Activated naive CD8-positive, alpha-beta T cell (primary cell): ENCODE measurements at regions not wholly inside any gene's neighbourhood (a gene's known extent, or its start where the extent isn't known, plus 50 kb on each side); places are given as distances from the start of the nearest gene placed in this dataset.

Source experiments
- H3K27ac Mint-ChIP-seq: one replicate; pipeline ENCODE4 v1.8.0; 2021; ENCODE audit warnings: mixed read lengths
- H3K27me3 Mint-ChIP-seq: one replicate; pipeline ENCODE4 v1.8.0; 2021; ENCODE audit warnings: mixed read lengths
- H3K36me3 Mint-ChIP-seq: one replicate; pipeline ENCODE4 v1.8.0; 2021; ENCODE audit warnings: mixed read lengths
- H3K4me1 Mint-ChIP-seq: one replicate; pipeline ENCODE4 v1.8.0; 2021; ENCODE audit warnings: low read depth, mixed read lengths
- H3K4me3 Mint-ChIP-seq: one replicate; pipeline ENCODE4 v1.8.0; 2021; ENCODE audit warnings: mild to moderate bottlenecking, mixed read lengths
- H3K9me3 Mint-ChIP-seq: one replicate; pipeline ENCODE4 v1.8.0; 2021; ENCODE audit warnings: low read depth, mixed read lengths

GRCh38 chr4:53717064-53717549 is 125.8 kb upstream of the LNX1 start:
- H3K36me3 Mint-ChIP-seq: no peaks in the 10 kb centered on the region
- no peak overlapping the region for H3K4me3 Mint-ChIP-seq
- peaks cover 8% of the 10 kb centered on the region for H3K27me3 Mint-ChIP-seq
- no peak overlapping the region for H3K27ac Mint-ChIP-seq
- H3K9me3 Mint-ChIP-seq: no peaks in the 10 kb centered on the region
- no peaks in the 10 kb centered on the region for H3K4me1 Mint-ChIP-seq

- no peaks in the 10 kb centered on the region for H3K36me3 Mint-ChIP-seq
- H3K4me3 Mint-ChIP-seq: no peak overlapping the region
- no peaks in the 10 kb centered on the region for H3K4me1 Mint-ChIP-seq
- H3K9me3 Mint-ChIP-seq: no peaks in the 10 kb centered on the region
- peaks cover 8% of the 10 kb centered on the region for H3K27me3 Mint-ChIP-seq
- H3K27ac Mint-ChIP-seq: no peak overlapping the region
Measured at GRCh38 chr4:53716471-53717063, 125.3 kb upstream of the LNX1 start.

GRCh38 chr4:53716011-53716410 is 124.7 kb upstream of the LNX1 start:
- Mint-ChIP-seq H3K4me3 (no peak overlapping the region), H3K4me1 (no peaks in the 10 kb centered on the region), H3K9me3 (no peaks in the 10 kb centered on the region), H3K36me3 (no peaks in the 10 kb centered on the region), H3K27me3 (peaks cover 8% of the 10 kb centered on the region), H3K27ac (no peak overlapping the region)

GRCh38 chr4:53714236-53715140 is 123.2 kb upstream of the LNX1 start:
- Mint-ChIP-seq H3K4me3 (no peak overlapping the region), H3K27me3 (peaks cover 6% of the 10 kb centered on the region), H3K27ac (no peak overlapping the region), H3K9me3 (no peaks in the 10 kb centered on the region), H3K36me3 (no peaks in the 10 kb centered on the region), H3K4me1 (no peaks in the 10 kb centered on the region)

GRCh38 chr4:53713767-53714166 is 122.5 kb upstream of the LNX1 start:
- H3K9me3 Mint-ChIP-seq: no peaks in the 10 kb centered on the region
- H3K4me1 Mint-ChIP-seq: no peaks in the 10 kb centered on the region
- H3K27ac Mint-ChIP-seq: no peak overlapping the region
- H3K36me3 Mint-ChIP-seq: no peaks in the 10 kb centered on the region
- H3K27me3 Mint-ChIP-seq: peaks cover 6% of the 10 kb centered on the region
- no peak overlapping the region for H3K4me3 Mint-ChIP-seq

DNA sequence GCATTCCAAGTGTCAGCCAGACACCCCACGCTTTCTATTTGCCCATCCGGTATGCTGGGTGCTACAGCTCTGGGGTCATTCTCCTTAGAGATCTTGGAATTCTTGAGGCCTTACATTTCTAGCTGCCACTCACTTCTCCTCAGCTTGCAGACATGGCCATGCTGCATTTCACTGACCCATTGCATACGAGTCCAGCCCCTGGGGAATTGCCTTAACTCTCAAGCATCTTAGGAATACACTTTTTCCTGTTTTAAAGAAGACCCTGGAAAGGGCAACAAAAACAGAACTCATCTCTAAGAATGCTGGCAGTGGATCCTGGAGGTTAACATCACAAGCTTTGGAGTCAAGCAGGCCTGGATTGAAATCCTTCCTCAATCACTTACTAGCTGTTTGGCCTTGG is 122.0 kb upstream of the LNX1 start:
- H3K27ac Mint-ChIP-seq: no peak overlapping the region
- no peaks in the 10 kb centered on the region for H3K36me3 Mint-ChIP-seq
- H3K4me1 Mint-ChIP-seq: no peaks in the 10 kb centered on the region
- no peak overlapping the region for H3K4me3 Mint-ChIP-seq
- peaks cover 6% of the 10 kb centered on the region for H3K27me3 Mint-ChIP-seq
- no peaks in the 10 kb centered on the region for H3K9me3 Mint-ChIP-seq

DNA sequence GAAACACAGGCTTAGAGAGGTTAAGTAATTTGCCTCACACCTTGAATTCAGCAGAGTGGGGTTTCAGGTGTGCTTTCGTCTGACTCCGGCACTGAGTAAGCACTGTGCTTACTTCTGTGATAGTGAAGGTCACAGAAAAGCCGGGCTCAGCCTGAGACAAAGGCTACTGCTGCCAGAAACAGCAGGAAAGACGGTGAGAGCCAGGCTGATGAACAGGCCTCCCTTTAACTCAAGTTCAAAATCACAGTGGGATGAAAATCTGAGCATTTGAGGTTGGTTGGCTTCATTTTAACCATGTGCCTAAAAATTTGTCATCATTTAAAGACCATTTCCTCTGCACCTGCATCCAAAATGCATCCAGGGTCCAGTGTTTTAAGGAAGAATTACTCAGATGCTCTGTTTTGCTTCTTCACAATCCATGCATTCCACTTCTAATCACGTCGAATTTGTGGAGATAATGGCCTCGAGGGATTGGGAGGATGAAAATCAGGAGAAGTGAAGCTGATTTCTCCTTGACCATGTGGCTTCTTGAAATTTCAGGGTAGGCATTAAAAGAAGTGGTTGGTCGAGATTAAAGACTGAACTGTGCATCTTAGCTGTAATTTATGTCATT is 121.2 kb upstream of the LNX1 start:
- H3K4me3 Mint-ChIP-seq: no peak overlapping the region
- no peak overlapping the region for H3K27ac Mint-ChIP-seq
- H3K36me3 Mint-ChIP-seq: no peaks in the 10 kb centered on the region
- H3K27me3 Mint-ChIP-seq: peaks cover 6% of the 10 kb centered on the region
- H3K9me3 Mint-ChIP-seq: no peaks in the 10 kb centered on the region
- no peaks in the 10 kb centered on the region for H3K4me1 Mint-ChIP-seq

- H3K4me3 Mint-ChIP-seq: no peak overlapping the region
- H3K27ac Mint-ChIP-seq: no peak overlapping the region
- peaks cover 4% of the 10 kb centered on the region for H3K27me3 Mint-ChIP-seq
- no peaks in the 10 kb centered on the region for H3K9me3 Mint-ChIP-seq
- H3K4me1 Mint-ChIP-seq: no peaks in the 10 kb centered on the region
- H3K36me3 Mint-ChIP-seq: no peaks in the 10 kb centered on the region
Measured at GRCh38 chr4:53711926-53712325, 120.6 kb upstream of the LNX1 start.

- H3K4me3 Mint-ChIP-seq: no peak overlapping the region
- peaks cover 2% of the 10 kb centered on the region for H3K27me3 Mint-ChIP-seq
- H3K9me3 Mint-ChIP-seq: no peaks in the 10 kb centered on the region
- H3K4me1 Mint-ChIP-seq: no peaks in the 10 kb centered on the region
- no peaks in the 10 kb centered on the region for H3K36me3 Mint-ChIP-seq
- H3K27ac Mint-ChIP-seq: no peak overlapping the region
Measured at GRCh38 chr4:53709693-53710092, 118.4 kb upstream of the LNX1 start.

DNA sequence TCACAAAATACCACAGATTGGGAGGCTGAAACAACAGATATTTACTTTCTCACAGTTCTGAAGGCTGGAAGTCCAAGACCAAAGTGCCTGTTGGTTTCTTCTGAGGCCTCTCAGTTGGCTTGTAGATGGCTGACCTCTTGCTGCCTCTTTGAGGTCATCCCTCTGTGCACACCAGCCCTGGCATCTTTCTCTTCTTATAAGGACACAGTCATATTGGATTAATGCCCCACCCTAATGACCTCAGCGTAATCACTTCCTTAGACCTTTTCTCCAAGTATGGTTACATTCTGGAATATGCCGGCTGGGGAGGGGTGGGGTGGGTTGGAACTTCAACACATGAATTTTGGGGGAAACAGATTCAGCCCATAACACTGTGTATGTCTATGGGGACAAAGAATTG is 116.2 kb upstream of the LNX1 start:
- no peak overlapping the region for H3K27ac Mint-ChIP-seq
- peaks cover 9% of the 10 kb centered on the region for H3K4me1 Mint-ChIP-seq
- no peaks in the 10 kb centered on the region for H3K9me3 Mint-ChIP-seq
- no peaks in the 10 kb centered on the region for H3K36me3 Mint-ChIP-seq
- H3K27me3 Mint-ChIP-seq: peaks cover 2% of the 10 kb centered on the region
- no peak overlapping the region for H3K4me3 Mint-ChIP-seq

GRCh38 chr4:53706422-53707032 is 115.2 kb upstream of the LNX1 start:
- peaks cover 2% of the 10 kb centered on the region for H3K27me3 Mint-ChIP-seq
- H3K4me1 Mint-ChIP-seq: peaks cover 15% of the 10 kb centered on the region

GRCh38 chr4:53705972-53706371 is 114.7 kb upstream of the LNX1 start:
- peaks cover 2% of the 10 kb centered on the region for H3K27me3 Mint-ChIP-seq
- no peak overlapping the region for H3K4me3 Mint-ChIP-seq
- no peaks in the 10 kb centered on the region for H3K36me3 Mint-ChIP-seq
- H3K9me3 Mint-ChIP-seq: no peaks in the 10 kb centered on the region
- no peak overlapping the region for H3K27ac Mint-ChIP-seq
- peaks cover 15% of the 10 kb centered on the region for H3K4me1 Mint-ChIP-seq

More at GRCh38 chr4:53706422-53707032, 115.2 kb upstream of the LNX1 start:
- Mint-ChIP-seq H3K36me3 (no peaks in the 10 kb centered on the region), H3K27ac (no peak overlapping the region), H3K4me3 (no peak overlapping the region), H3K9me3 (no peaks in the 10 kb centered on the region)

DNA sequence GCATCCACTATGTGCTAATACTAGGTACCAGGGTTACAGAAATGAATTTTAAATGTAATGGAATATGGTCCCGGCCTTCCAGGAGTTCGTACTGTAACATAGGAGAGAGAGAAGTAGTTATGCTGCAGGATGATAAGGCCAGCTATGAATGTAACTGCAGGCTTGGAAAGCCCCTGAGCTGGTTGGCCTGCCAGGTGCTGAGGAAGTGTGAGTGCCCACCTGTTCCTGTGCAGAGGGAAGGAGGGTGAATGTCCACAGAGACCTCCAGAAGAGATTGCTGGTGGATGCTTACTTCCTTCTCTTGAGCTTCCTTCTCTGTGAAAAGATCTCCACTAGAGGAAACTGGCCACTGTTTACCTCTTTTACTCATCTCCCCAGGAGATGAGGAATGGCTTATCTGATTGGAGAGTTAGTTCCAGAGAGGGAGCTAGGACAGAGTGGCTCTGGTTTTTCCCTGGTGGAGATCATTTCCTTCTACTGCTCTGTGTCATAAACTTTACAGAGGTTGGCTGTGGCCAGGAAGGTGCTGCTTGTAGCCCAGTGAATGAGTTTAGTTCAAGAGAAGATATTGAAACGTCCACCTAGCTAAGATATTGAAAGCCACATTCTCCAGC is 114.0 kb upstream of the LNX1 start:
- peaks cover 2% of the 10 kb centered on the region for H3K27me3 Mint-ChIP-seq
- no peak overlapping the region for H3K4me3 Mint-ChIP-seq
- H3K27ac Mint-ChIP-seq: no peak overlapping the region
- no peaks in the 10 kb centered on the region for H3K9me3 Mint-ChIP-seq
- no peaks in the 10 kb centered on the region for H3K36me3 Mint-ChIP-seq
- peaks cover 15% of the 10 kb centered on the region for H3K4me1 Mint-ChIP-seq

- Mint-ChIP-seq H3K27me3 (peaks cover 2% of the 10 kb centered on the region), H3K36me3 (no peaks in the 10 kb centered on the region), H3K4me3 (no peak overlapping the region), H3K4me1 (peaks cover 15% of the 10 kb centered on the region), H3K27ac (no peak overlapping the region), H3K9me3 (no peaks in the 10 kb centered on the region)
Measured at GRCh38 chr4:53704329-53704728, 113.0 kb upstream of the LNX1 start.
